ENCODE measurements at regions not wholly inside any gene's neighbourhood (a gene's known extent, or its start where the extent isn't known, plus 50 kb on each side); places are given as distances from the start of the nearest gene placed in this dataset.

- TF ChIP-seq EZH2 (IDR thresholded peaks at IDR 0.05; ENCODE audit: insufficient read depth, poor library complexity, severe bottlenecking) (no peak), EZH2phosphoT487 (IDR thresholded peaks at IDR 0.05; ENCODE audit: insufficient read depth, low read depth) (no peak)
Observed at GRCh38 chr13:68708336-68708908, 1399.2 kb upstream of the ATXN8OS start.

Measured in GM23248 (cell line).